SJSA1 (cell line): ENCODE measurements at regions not wholly inside any gene's neighbourhood (a gene's known extent, or its start where the extent isn't known, plus 50 kb on each side); places are given as distances from the start of the nearest gene placed in this dataset.
"Not testable (repeated sequence)": the region's sequence is repeated elsewhere in the genome, so short reads cannot be mapped to it uniquely, and the experiment has no call there.

Source experiments
- DNase-seq, 2 experiments: peaks; one replicate each; pipeline ENCODE4 v3.0.0-alpha.2; 2015 to 2020; ENCODE audit warnings: low spot score in 2 of 2, low read depth in 1 of 2
- H3K27ac ChIP-seq: fragments of 250-450 bp; sonication (Bioruptor Pico); 2 replicates; pipeline ENCODE4 v1.5.1; 2020; ENCODE audit warnings: mild to moderate bottlenecking, moderate library complexity
- H3K27me3 ChIP-seq: fragments of 250-450 bp; sonication (Bioruptor Pico); replicated peaks from 2 replicates; pipeline ENCODE4 v1.5.1; 2020; ENCODE audit warnings: mild to moderate bottlenecking, moderate library complexity
- H3K36me3 ChIP-seq: fragments of 250-450 bp; sonication (Bioruptor Pico); 2 replicates; pipeline ENCODE4 v1.5.1; 2020; ENCODE audit warnings: mild to moderate bottlenecking
- H3K4me1 ChIP-seq: fragments of 250-450 bp; sonication (Bioruptor Pico); replicated peaks from 2 replicates; pipeline ENCODE4 v1.6.1; 2021; ENCODE audit warnings: mild to moderate bottlenecking
- H3K4me3 ChIP-seq: fragments of 250-450 bp; sonication (Bioruptor Pico); 2 replicates; pipeline ENCODE4 v1.5.1; 2020; ENCODE audit warnings: mild to moderate bottlenecking
- H3K9me3 ChIP-seq: fragments of 250-450 bp; sonication (Bioruptor Pico); replicated peaks from 2 replicates; pipeline ENCODE4 v1.5.1; 2020; ENCODE audit warnings: mild to moderate bottlenecking

GRCh38 chr7:125445836-125446235 lies 516.2 kb upstream of the POT1 start:
- Histone ChIP-seq H3K27ac (no peak overlapping the region), H3K36me3 (no peaks in the 10 kb centered on the region), H3K27me3 (no peaks in the 10 kb centered on the region), H3K4me3 (no peak overlapping the region), H3K4me1 (no peaks in the 10 kb centered on the region), H3K9me3 (no peaks in the 10 kb centered on the region)
- no peak for DNase-seq

GRCh38 chr7:125444864-125445263 lies 515.2 kb upstream of the POT1 start:
- no peaks in the 10 kb centered on the region for H3K4me1 ChIP-seq
- no peak for DNase-seq
- H3K36me3 ChIP-seq, result no peaks in the 10 kb centered on the region
- H3K27ac ChIP-seq, result no peak overlapping the region
- no peak overlapping the region for H3K4me3 ChIP-seq
- H3K27me3 ChIP-seq, result no peaks in the 10 kb centered on the region
- H3K9me3 ChIP-seq, result no peaks in the 10 kb centered on the region

GRCh38 chr7:125436220-125436619 lies 506.6 kb upstream of the POT1 start:
- no peaks in the 10 kb centered on the region for H3K9me3 ChIP-seq
- no peaks in the 10 kb centered on the region for H3K36me3 ChIP-seq
- no peaks in the 10 kb centered on the region for H3K27me3 ChIP-seq
- no peak overlapping the region for H3K4me3 ChIP-seq
- H3K27ac ChIP-seq, result no peak overlapping the region
- DNase-seq, result no peak
- H3K4me1 ChIP-seq, result no peaks in the 10 kb centered on the region

GRCh38 chr7:125431349-125431748 lies 501.7 kb upstream of the POT1 start:
- Histone ChIP-seq H3K27ac (no peak overlapping the region), H3K4me1 (no peaks in the 10 kb centered on the region), H3K4me3 (no peak overlapping the region), H3K9me3 (no peaks in the 10 kb centered on the region), H3K36me3 (no peaks in the 10 kb centered on the region), H3K27me3 (no peaks in the 10 kb centered on the region)
- no peak for DNase-seq

DNA sequence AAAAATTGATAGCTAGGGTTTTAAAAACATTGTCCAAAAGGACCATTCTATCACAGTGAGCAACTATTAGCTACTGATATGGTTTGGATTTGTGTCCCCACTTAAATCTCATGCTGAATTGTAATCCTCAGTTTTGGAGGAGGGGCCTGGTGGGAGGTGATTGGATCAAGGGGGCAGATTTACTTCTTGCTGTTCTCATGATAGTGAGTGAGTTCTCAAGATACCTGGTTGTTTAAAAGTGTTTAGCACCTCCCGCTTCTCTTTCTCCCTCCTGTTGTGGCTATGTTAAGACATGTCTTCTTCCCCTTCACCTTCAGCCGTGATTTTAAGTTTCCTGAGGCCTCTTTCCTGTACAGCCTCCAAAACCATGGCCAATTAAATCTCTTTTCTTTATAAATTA lies 500.4 kb upstream of the POT1 start:
- no peak overlapping the region for H3K4me3 ChIP-seq
- H3K27me3 ChIP-seq, result no peaks in the 10 kb centered on the region
- no peak overlapping the region for H3K27ac ChIP-seq
- no peaks in the 10 kb centered on the region for H3K4me1 ChIP-seq
- DNase-seq, result no peak
- H3K9me3 ChIP-seq, result no peaks in the 10 kb centered on the region
- no peaks in the 10 kb centered on the region for H3K36me3 ChIP-seq

GRCh38 chr7:125427676-125428075 lies 498.1 kb upstream of the POT1 start:
- no peak for DNase-seq
- Histone ChIP-seq H3K4me1 (no peaks in the 10 kb centered on the region), H3K27me3 (no peaks in the 10 kb centered on the region), H3K36me3 (no peaks in the 10 kb centered on the region), H3K9me3 (0 out of 2 replicates have a peak, but pooled peaks cover 2% of the 10 kb centered on the region), H3K27ac (no peak overlapping the region), H3K4me3 (no peak overlapping the region)

GRCh38 chr7:125425506-125425905 lies 495.9 kb upstream of the POT1 start:
- H3K4me3 ChIP-seq, result no peak overlapping the region

GRCh38 chr7:125424721-125425120 lies 495.1 kb upstream of the POT1 start:
- no peaks in the 10 kb centered on the region for H3K4me1 ChIP-seq
- H3K27ac ChIP-seq, result no peak overlapping the region
- H3K9me3 ChIP-seq, result 0 out of 2 replicates have a peak, but pooled peaks cover 2% of the 10 kb centered on the region
- DNase-seq, result no peak
- H3K4me3 ChIP-seq, result no peak overlapping the region
- no peaks in the 10 kb centered on the region for H3K27me3 ChIP-seq
- no peaks in the 10 kb centered on the region for H3K36me3 ChIP-seq

More at GRCh38 chr7:125425506-125425905, 495.9 kb upstream of the POT1 start:
- H3K4me1 ChIP-seq, result no peaks in the 10 kb centered on the region
- no peaks in the 10 kb centered on the region for H3K27me3 ChIP-seq
- H3K9me3 ChIP-seq, result 0 out of 2 replicates have a peak, but pooled peaks cover 2% of the 10 kb centered on the region
- H3K36me3 ChIP-seq, result no peaks in the 10 kb centered on the region
- H3K27ac ChIP-seq, result no peak overlapping the region
- no peak for DNase-seq

- Histone ChIP-seq H3K9me3 (0 out of 2 replicates have a peak, but pooled peaks cover 2% of the 10 kb centered on the region), H3K36me3 (no peaks in the 10 kb centered on the region), H3K4me3 (no peak overlapping the region), H3K27me3 (no peaks in the 10 kb centered on the region), H3K4me1 (no peaks in the 10 kb centered on the region), H3K27ac (no peak overlapping the region)
- DNase-seq, result no peak
Observed at GRCh38 chr7:125423458-125424155, 494.0 kb upstream of the POT1 start.

DNA sequence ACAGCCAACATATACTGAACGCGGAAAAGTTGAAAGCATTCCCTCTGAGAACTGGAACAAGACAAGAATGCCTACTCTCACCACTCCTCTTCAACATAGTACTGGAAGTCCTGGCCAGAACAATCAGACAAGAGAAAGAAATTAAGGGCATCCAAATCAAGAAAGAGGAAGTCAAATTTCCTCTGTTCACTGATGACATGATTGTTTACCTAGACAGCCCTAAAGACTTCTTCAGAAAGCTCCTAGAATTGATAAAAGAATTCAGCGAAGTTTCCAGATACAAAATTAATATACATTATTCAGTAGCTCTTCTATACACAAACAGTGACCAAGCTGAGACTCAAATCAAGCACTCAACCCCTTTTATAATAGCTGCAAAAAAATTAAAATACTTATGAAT lies 491.8 kb upstream of the POT1 start:
- not testable (repeated sequence) for H3K9me3 ChIP-seq, H3K27ac ChIP-seq, DNase-seq, H3K4me3 ChIP-seq, H3K4me1 ChIP-seq, H3K27me3 ChIP-seq, H3K36me3 ChIP-seq

GRCh38 chr7:125412890-125413665 lies 483.5 kb upstream of the POT1 start:
- Histone ChIP-seq H3K27ac (no peak overlapping the region), H3K36me3 (no peaks in the 10 kb centered on the region), H3K4me1 (no peaks in the 10 kb centered on the region), H3K4me3 (no peak overlapping the region), H3K9me3 (peaks cover 3% of the 10 kb centered on the region), H3K27me3 (no peaks in the 10 kb centered on the region)
- no peak for DNase-seq

GRCh38 chr7:125409921-125410320 lies 480.3 kb upstream of the POT1 start:
- no peak for DNase-seq
- Histone ChIP-seq H3K27ac (no peak overlapping the region), H3K9me3 (peaks cover 3% of the 10 kb centered on the region), H3K4me1 (no peaks in the 10 kb centered on the region), H3K36me3 (no peaks in the 10 kb centered on the region), H3K4me3 (no peak overlapping the region), H3K27me3 (no peaks in the 10 kb centered on the region)

DNA sequence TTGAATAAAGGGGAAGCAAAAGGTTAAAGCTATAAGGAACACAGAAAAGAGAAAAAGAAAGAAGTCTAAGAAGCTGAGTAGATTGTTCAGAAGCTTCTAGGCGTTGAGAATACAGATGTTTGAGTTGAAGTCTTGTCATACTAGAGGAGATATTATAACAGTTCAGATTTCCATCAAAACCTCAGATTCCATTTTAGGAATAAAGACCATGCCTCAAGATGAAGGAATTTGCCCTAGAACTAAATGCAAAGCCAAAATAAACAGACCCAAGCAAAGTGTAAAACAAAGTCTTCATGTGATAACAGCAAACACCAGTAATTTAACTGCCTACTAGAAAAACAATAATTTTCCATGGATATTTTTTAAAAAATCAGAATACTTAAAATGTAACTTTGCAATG lies 476.5 kb upstream of the POT1 start:
- Histone ChIP-seq H3K27me3 (no peaks in the 10 kb centered on the region), H3K9me3 (no peaks in the 10 kb centered on the region)
- DNase-seq, result no peak

DNA sequence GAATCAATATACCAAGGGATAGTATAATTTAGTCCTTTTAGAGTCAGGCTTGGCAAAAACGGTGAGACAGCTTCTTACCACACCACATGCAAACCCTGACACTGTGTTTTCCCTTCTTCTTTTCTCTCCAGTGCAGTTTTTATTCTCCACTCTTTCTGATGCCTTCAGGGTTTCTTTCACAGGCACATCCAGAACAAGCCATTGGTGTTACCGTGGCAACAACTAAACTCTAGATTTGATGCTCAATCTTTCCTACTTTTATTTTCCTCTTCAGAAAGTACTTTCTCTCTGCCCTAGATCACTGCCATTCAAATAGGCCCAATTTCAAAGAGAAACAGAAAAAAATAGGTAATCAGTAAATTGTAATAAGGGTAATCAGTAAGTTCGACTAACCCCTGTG lies 469.8 kb upstream of the POT1 start:
- Histone ChIP-seq H3K4me1 (no peaks in the 10 kb centered on the region), H3K36me3 (no peaks in the 10 kb centered on the region), H3K4me3 (no peak overlapping the region), H3K27ac (no peak overlapping the region), H3K9me3 (no peaks in the 10 kb centered on the region; the same call in none of the 2 replicates), H3K27me3 (no peaks in the 10 kb centered on the region)
- no peak for DNase-seq

More for the DNA sequence above, 476.5 kb upstream of the POT1 start:
- H3K4me3 ChIP-seq, result no peak overlapping the region
- H3K27ac ChIP-seq, result no peak overlapping the region
- H3K4me1 ChIP-seq, result no peaks in the 10 kb centered on the region
- no peaks in the 10 kb centered on the region for H3K36me3 ChIP-seq
